ENCODE measurements at regions not wholly inside any gene's neighbourhood (a gene's known extent, or its start where the extent isn't known, plus 50 kb on each side); places are given as distances from the start of the nearest gene placed in this dataset.

DNA sequence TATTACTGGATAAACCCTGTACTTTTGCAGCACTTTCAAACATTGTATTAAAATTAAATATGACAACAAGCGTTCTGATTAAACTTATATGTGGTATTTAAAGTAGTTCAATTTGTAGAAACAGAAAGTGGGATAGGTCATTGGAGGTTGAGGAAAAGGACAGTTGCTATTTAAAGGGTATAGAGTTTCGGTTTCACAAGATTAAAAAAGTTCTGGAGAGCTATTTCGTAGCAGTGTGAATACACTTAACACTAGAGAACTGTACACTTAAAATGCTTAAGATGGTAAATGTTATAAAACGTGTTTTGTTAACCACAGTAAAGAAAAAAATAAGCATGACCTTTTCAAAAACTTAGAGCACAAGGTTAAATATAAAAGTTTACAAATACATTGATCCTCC lies 382.1 kb downstream of the BRINP1 start:
- DNase-seq (ENCODE audit: low read depth in 2 of 2, low spot score in 1 of 2), result no peak

- no peak for DNase-seq (ENCODE audit: low read depth in 2 of 2, low spot score in 1 of 2)
Measured at GRCh38 chr9:118990949-118991348, 378.3 kb downstream of the BRINP1 start.

GRCh38 chr9:118991366-118992285 lies 377.6 kb downstream of the BRINP1 start:
- DNase-seq (ENCODE audit: low read depth in 2 of 2, low spot score in 1 of 2), result no peak

- no peak for DNase-seq (ENCODE audit: low read depth in 2 of 2, low spot score in 1 of 2)
Measured at GRCh38 chr9:118992813-118993794, 376.1 kb downstream of the BRINP1 start.

- DNase-seq (ENCODE audit: low read depth in 2 of 2, low spot score in 1 of 2), result no peak
Measured at GRCh38 chr9:118993965-118994364, 375.3 kb downstream of the BRINP1 start.

- no peak for DNase-seq (ENCODE audit: low read depth in 2 of 2, low spot score in 1 of 2)
Measured at GRCh38 chr9:119002491-119002890, 366.7 kb downstream of the BRINP1 start.

DNA sequence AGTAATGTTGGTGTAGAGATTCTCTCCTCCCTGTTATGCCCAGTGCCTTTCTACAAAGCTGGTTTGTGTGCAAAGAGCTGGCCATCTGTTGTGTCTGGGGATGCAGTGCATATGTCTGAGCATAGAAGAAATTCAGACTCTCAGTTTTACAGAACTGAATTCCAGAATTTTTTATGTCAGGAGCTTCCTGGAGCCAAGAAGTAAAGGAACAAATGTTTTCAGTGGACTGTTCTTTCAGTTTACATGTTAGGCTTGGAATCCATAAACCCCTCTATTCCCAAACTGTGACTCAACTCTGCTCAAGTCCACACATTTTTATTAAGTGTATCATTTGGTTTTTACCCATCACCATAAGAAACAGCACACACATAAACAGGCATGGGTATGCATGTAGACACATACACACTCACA lies 366.0 kb downstream of the BRINP1 start:
- no peak for DNase-seq (ENCODE audit: low read depth in 2 of 2, low spot score in 1 of 2)

DNA sequence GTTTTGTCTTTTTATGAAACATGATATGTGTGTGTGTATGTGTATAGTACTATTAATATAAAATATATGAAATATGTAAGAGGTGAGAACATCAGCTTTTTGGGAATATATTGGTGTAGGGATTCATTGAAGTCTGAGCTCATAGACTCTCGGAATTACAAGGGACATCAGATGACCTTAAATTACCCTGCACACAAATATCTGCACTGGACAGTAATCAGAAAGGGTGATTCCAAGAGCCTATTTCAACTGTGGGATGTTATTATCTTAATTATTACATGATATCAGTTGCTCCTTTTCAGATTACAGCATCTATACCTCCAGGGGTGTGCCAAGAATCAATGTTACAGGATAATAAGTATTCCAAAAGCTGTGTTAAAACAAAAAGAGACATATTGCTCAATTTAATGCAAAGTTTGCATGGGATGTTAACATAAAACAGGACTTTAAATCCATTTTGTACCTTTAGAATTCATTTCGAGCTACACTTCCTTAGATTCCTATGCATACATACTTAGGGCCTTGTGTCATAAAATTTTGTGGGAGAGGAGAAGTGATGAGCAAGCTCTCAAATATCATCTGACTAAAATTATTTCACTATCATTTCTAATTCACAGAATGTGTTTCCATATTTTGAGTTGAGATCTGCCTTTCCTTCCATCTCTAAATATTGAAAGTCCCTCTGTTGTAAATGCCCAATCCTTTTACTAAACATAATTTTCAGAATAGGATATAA lies 365.2 kb downstream of the BRINP1 start:
- no peak for DNase-seq (ENCODE audit: low read depth in 2 of 2, low spot score in 1 of 2)

DNA sequence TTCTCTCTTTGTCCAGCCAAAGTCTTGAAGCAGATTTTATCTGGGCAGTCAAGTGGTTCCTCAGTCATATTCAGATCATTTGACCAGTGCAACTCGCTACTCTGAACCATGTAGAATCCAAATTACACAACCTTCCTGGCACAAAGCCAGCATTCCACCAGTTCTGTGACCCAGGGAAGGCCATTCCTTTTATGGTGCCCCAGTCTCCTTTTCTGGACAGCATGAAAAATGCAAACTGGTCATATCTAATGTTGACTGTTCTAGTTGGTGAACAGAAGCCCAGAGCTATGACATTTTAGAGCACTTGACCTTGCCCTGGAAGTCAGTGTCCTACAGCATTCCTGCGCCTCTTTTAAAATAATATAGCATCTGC lies 364.6 kb downstream of the BRINP1 start:
- DNase-seq (ENCODE audit: low read depth in 2 of 2, low spot score in 1 of 2), result no peak

GRCh38 chr9:119005162-119005561 lies 364.1 kb downstream of the BRINP1 start:
- DNase-seq (ENCODE audit: low read depth in 2 of 2, low spot score in 1 of 2), result no peak

GRCh38 chr9:119009249-119009648 lies 360.0 kb downstream of the BRINP1 start:
- DNase-seq (ENCODE audit: low read depth in 2 of 2, low spot score in 1 of 2), result no peak

- no peak for DNase-seq (ENCODE audit: low read depth in 2 of 2, low spot score in 1 of 2)
Measured at GRCh38 chr9:119020284-119020683, 349.0 kb downstream of the BRINP1 start.

DNA sequence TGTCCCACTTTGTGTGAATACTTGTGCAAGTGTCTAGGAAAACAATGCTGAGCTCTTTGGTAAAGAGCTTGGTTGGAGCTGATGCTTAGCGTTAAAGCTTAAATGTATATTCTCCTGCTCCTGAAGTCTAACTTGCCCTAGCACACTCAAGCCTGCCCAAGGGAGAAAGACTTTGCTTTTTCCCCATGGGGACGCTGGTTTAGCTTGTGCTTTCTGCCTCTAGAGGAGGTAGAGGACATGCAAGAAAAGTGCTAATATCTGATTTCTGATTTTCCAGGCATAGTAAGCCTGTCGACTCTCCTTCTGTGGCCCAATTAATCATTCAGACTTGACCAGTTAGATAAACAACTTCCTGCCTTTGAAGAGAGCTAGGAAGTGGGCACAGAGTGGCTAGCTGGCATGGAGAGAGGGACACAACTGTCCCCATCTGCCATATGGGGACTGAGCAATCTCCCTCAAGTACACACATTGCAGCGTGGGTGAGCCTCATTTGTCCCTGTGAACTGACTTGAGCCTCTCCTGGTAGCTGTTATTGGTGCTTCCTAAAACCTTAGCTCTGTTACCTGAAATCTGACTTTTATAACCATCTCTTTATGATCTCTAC lies 348.4 kb downstream of the BRINP1 start:
- no peak for DNase-seq (ENCODE audit: low read depth in 2 of 2, low spot score in 1 of 2)

DNA sequence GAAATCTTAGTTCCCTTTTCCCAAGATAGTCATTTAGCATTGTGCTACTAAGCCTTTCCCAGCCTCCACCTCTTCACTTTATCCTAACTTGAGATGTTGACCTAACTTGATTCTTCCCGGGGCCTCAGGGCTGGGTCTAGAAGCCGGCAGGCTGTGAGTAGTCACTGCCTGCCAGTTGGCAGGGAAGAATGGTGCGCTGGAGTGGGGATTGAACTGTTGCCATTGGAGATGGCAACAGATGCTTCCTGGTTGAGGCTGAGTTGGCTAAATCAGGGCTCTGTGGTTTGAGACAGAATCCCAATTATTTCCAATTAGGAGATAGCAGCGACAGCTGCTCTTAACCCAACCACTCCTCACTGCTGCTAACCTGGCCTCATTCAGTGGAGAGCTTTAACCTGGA lies 343.1 kb downstream of the BRINP1 start:
- DNase-seq (ENCODE audit: low read depth in 2 of 2, low spot score in 1 of 2), result no peak

- no peak for DNase-seq (ENCODE audit: low read depth in 2 of 2, low spot score in 1 of 2)
Measured at GRCh38 chr9:119027901-119028699, 341.1 kb downstream of the BRINP1 start.

GRCh38 chr9:119029886-119030285 lies 339.3 kb downstream of the BRINP1 start:
- no peak for DNase-seq (ENCODE audit: low read depth in 2 of 2, low spot score in 1 of 2)

DNA sequence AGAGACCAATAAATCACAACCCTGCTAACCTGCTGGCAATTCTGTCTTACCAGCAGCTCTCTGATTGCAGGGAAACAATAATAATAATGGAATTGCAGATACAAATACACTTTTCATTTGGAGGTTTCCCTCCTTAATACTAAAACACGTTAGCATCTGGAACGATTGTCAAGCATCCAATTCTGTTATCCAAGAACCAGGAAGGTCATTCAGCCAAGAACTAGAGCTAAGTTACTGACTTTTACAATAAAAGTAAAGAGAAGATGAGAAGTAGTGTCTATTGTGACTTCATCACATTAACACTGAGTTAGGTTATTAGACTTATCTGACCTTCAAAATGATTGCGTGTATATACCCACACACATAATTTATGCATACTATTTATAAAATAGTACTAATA lies 335.6 kb downstream of the BRINP1 start:
- no peak for DNase-seq (ENCODE audit: low read depth in 2 of 2, low spot score in 1 of 2)

- DNase-seq (ENCODE audit: low read depth in 2 of 2, low spot score in 1 of 2), result no peak
Measured at GRCh38 chr9:119036969-119037368, 332.3 kb downstream of the BRINP1 start.

GRCh38 chr9:119043996-119044395 lies 325.2 kb downstream of the BRINP1 start:
- no peak for DNase-seq (ENCODE audit: low read depth in 2 of 2, low spot score in 1 of 2)

GRCh38 chr9:119044806-119045205 lies 324.4 kb downstream of the BRINP1 start:
- DNase-seq (ENCODE audit: low read depth in 2 of 2, low spot score in 1 of 2), result no peak
